GM18508 (cell line): ENCODE measurements at regions not wholly inside any gene's neighbourhood (a gene's known extent, or its start where the extent isn't known, plus 50 kb on each side); places are given as distances from the start of the nearest gene placed in this dataset.

Experiments used
- ATAC-seq: cut with Tn5 transposase; IDR thresholded peaks from one replicate; pipeline ENCODE4 v1.9.1; 2021; ENCODE audit warnings: moderate number of reproducible peaks; ENCODE audit not compliant: insufficient read depth, unreplicated experiment

DNA sequence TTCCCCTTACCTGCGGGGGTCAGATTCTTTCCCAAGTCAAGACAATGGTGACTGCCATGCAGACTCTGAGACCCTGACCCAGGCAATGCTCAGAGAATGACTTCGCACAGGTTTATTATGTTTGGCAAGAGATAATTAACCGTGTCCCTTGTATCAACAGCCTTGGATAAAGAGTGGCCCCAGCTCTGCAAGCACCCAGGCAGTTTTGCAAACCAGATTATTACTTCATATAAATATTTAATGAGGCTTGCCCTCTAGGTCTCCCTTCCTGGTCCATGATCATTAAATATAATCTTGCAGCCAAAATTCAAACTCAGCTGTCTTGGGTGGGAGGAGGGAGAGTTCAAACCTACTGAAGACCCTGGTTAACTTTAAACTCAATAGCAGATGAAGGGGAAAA is 156.5 kb downstream of the ANKRD60 start:
- no peak for ATAC-seq

GRCh38 chr20:58071298-58071697 is 157.2 kb downstream of the ANKRD60 start:
- no peak for ATAC-seq

- no peak for ATAC-seq
Measured at GRCh38 chr20:58070664-58071196, 157.7 kb downstream of the ANKRD60 start.

GRCh38 chr20:58069796-58070663 is 158.4 kb downstream of the ANKRD60 start:
- no peak for ATAC-seq

DNA sequence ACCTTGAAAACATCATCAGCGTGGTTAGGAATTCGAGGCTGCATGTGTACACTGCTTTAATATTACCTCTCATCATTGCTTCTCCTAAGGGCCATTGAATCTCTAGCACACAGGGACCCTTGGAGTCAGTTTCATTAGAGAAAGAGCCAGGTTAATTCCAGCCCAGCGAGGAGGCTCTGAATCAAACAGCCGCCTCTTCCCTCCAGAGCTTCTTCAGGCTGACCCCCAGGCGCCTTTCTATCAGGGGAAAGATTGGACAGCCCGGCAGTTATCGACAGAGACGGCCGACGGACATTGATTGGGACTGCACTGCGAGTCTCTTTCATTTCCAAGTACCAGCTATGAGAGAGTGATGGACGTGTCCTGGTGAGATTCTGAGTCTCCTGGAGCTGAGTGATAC is 159.2 kb downstream of the ANKRD60 start:
- ATAC-seq: no peak

- ATAC-seq: no peak
Measured at GRCh38 chr20:58065508-58066361, 162.7 kb downstream of the ANKRD60 start.

DNA sequence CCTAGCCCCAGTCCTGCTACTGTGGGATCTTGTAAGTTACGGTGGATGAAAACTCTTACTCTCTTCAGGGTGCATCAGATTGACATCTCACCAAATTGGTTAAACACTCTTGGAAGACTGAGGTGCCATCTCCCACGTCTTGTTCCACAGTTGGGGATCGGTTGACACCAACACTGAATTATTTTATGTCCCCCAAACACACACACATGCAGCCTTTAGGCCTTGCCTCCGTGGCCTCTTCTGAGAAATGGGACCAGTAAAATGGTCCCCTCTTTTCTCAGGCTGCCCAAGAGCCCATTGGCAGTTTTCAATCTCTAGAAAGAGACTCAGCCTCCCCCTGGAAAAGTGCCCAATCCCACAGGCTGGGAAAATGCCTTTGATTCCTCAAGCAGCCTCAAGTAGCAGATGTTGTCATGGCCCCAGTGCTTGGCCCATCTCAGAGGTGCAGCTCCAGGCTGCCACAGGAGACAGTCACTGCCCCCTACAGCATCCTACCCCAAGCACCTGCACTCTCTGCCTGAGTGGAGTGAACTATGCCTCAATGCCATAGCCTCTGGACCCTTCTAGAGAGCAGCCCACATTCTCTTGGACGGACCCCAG is 163.9 kb downstream of the ANKRD60 start:
- no peak for ATAC-seq

- no peak for ATAC-seq
Measured at GRCh38 chr20:58059260-58059544, 169.3 kb downstream of the ANKRD60 start.

DNA sequence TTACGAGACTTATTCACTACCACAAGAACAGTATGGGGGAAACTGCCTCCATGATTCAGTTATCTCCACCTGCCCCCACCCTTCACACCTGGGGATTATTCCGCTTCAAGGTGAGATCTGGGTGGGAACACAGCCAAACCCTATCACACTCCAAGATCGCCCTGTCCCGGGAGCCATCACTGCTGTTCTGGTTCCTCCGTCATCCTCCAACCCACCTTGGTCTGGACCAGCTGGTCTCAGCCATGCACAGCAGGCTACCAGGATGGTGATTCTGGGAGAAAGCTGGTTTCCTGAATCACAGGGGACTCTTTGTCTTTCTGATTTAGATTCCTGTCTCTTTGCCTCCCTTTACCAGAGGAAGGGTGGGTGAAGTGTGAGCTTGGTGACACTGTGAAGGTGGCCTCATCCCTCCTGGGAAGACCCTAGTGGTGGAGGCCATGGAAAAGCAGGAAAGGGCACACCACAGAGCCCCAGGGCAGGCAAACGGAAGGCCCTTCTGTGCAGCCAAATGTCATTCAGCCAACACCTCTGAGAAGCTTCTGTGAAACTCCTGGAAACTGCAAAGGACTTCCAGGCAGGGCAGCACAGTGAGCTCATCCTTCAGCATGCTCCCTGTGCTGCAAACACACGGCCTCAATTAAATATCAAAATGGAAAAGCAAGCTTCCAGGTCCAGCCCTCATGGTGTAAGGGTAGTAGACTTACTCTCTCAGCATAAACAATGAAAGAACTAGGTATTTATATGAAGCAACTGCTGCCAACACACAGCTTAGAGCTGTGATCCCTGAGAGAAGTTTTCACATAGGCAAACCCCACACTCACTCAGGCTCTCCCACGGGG is 169.8 kb downstream of the ANKRD60 start:
- no peak for ATAC-seq

- ATAC-seq: no peak
Measured at GRCh38 chr20:58056921-58057686, 171.3 kb downstream of the ANKRD60 start.

- no peak for ATAC-seq
Measured at GRCh38 chr20:58056021-58056591, 172.3 kb downstream of the ANKRD60 start.

GRCh38 chr20:58054780-58055373 is 173.6 kb downstream of the ANKRD60 start:
- no peak for ATAC-seq

- ATAC-seq: no peak
Measured at GRCh38 chr20:58054082-58054779, 174.2 kb downstream of the ANKRD60 start.

- no peak for ATAC-seq
Measured at GRCh38 chr20:58053391-58054055, 174.9 kb downstream of the ANKRD60 start.

GRCh38 chr20:58051367-58051766 is 177.1 kb downstream of the ANKRD60 start:
- ATAC-seq: no peak

GRCh38 chr20:58048096-58048702 is 180.3 kb downstream of the ANKRD60 start:
- no peak for ATAC-seq

DNA sequence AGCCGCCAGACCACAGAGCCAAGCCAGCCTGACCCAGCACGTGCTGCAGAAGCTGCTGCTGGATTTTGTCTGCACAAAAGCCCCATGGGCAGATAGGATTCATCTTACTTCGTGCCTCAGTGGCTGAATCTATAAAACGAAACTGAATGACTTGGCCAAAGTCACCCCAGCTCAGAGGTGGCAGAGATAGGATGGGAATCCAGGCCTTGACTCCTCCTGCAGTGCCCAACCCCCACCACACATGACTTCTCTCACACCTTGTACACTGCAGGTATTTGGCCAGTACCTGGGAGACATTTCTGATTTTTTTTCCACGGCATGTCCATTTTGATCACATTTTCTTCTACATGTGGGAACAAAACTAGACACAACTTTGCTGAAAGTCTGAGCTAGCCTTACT is 182.1 kb downstream of the ANKRD60 start:
- ATAC-seq: no peak
